CD4-positive, alpha-beta T cell treated with Interleukin-4 for 1 hour (primary cell): ENCODE measurements at regions not wholly inside any gene's neighbourhood (a gene's known extent, or its start where the extent isn't known, plus 50 kb on each side); places are given as distances from the start of the nearest gene placed in this dataset.
"Not testable (repeated sequence)": the region's sequence is repeated elsewhere in the genome, so short reads cannot be mapped to it uniquely, and the experiment has no call there.

Experiments used
- DNase-seq, 2 donors: peaks; one replicate each; pipeline ENCODE4 v3.0.0-alpha.2; 2020 to 2022

GRCh38 chr5:32534041-32534440 is 51.3 kb upstream of the SUB1 start:
- no peak for DNase-seq

- DNase-seq, result peak; percentile 50 to 82
Measured at GRCh38 chr5:32531885-32532520, 53.4 kb upstream of the SUB1 start.

GRCh38 chr5:32527321-32527720 is 58.0 kb upstream of the SUB1 start:
- DNase-seq, result not testable (repeated sequence)

GRCh38 chr5:32526810-32527209 is 58.5 kb upstream of the SUB1 start:
- DNase-seq, result no peak

GRCh38 chr5:32523625-32524024 is 61.7 kb upstream of the SUB1 start:
- no peak for DNase-seq

GRCh38 chr5:32522429-32523143 is 62.8 kb upstream of the SUB1 start:
- peak; percentile 44 to 78 for DNase-seq

GRCh38 chr5:32521481-32521880 is 63.9 kb upstream of the SUB1 start:
- DNase-seq, result no peak

GRCh38 chr5:32520972-32521371 is 64.4 kb upstream of the SUB1 start:
- DNase-seq, result no peak

- DNase-seq, result no peak
Measured at GRCh38 chr5:32520356-32520755, 65.0 kb upstream of the SUB1 start.

- DNase-seq, result no peak
Measured at GRCh38 chr5:32519508-32519907, 65.8 kb upstream of the SUB1 start.

- DNase-seq, result no peak
Measured at GRCh38 chr5:32514806-32515205, 70.3 kb upstream of the ZFR start.

- no peak for DNase-seq
Measured at GRCh38 chr5:32512926-32513325, 68.4 kb upstream of the ZFR start.

- no peak for DNase-seq
Measured at GRCh38 chr5:32511776-32512374, 67.3 kb upstream of the ZFR start.

- no peak for DNase-seq
Measured at GRCh38 chr5:32510860-32511259, 66.3 kb upstream of the ZFR start.

- peak in 1 of 2 donors; percentile 29 for DNase-seq
Measured at GRCh38 chr5:32508806-32509805, 64.6 kb upstream of the ZFR start.

- no peak for DNase-seq
Measured at GRCh38 chr5:32507738-32508434, 63.3 kb upstream of the ZFR start.

GRCh38 chr5:32506799-32507198 is 62.3 kb upstream of the ZFR start:
- no peak for DNase-seq

- DNase-seq, result no peak
Measured at GRCh38 chr5:32506201-32506661, 61.7 kb upstream of the ZFR start.

GRCh38 chr5:32505756-32506155 is 61.2 kb upstream of the ZFR start:
- DNase-seq, result no peak

- DNase-seq, result no peak
Measured at GRCh38 chr5:32504989-32505596, 60.6 kb upstream of the ZFR start.

- no peak for DNase-seq
Measured at GRCh38 chr5:32504329-32504988, 59.9 kb upstream of the ZFR start.
